ENCODE measurements at regions not wholly inside any gene's neighbourhood (a gene's known extent, or its start where the extent isn't known, plus 50 kb on each side); places are given as distances from the start of the nearest gene placed in this dataset.

DNA sequence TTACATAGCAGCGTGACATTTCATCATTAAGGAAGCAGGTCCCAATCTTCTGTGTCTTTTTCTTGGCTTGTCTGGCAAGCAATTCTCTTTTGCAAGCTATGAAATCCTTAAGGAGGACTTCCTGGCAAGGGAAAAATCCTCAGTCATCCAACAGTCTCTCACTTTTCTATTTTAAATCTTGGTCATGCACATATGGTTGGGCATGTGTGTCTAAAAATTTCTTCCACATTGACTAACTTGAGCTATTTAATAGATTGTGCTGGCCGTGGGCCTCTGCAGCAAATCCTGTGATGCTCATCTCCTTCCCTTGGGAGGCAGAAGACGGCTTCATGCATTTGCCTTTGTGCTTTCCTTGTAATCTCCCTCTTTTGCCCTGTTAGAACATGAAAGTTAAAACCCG is 634.3 kb upstream of the FANCL start:
- DNase-seq: no peak

DNA sequence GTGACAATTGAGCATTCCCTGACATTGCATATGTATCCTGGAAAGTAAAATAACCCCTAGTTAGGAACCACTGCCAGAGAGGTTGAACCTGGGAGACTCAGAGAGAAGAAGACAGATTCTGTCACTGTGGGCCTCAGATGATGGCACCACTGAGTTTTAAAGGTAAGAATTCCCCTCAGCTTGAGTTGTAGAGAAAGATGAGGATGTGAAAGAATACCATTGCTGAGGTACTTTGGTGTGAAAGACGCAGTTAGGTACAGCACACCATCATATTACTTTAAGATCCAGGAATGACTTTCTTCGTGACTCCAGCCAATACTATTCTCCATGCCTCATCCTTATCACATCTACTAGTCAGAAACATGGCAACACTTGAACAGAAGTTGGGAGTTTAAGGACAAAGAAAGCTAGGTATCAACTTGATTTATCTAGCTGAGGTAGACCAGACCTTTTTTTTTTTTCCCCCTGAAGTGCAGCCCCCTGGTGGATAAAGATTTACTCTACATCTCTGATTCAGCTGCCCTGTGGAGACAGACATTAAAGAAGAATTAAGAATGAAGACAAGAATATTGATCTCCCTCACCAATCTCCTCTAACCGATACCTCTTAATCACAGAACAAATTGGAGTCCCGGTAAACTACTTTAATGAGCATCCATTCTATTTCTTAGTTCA is 630.5 kb upstream of the FANCL start:
- DNase-seq: peak in 1 of 2 experiments; percentile 17

DNA sequence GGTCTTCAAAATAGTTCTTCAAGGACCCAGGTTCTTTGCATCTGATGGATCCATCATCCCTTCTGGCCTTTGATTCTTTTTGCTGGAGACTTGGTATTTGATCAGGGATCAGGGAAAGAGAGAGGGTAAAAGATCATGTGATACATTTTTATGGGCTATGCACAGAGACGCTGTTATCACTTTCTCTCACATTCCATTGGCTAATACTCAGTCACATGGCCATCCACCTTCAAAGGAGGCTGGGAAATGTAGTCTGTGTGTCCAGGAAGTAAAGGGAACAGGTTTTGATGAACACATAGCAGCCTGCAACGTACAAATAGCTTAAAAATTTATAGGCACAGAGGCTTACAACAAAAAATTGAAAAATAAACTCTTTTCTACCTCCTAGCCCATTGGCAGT is 629.6 kb upstream of the FANCL start:
- DNase-seq: no peak

DNA sequence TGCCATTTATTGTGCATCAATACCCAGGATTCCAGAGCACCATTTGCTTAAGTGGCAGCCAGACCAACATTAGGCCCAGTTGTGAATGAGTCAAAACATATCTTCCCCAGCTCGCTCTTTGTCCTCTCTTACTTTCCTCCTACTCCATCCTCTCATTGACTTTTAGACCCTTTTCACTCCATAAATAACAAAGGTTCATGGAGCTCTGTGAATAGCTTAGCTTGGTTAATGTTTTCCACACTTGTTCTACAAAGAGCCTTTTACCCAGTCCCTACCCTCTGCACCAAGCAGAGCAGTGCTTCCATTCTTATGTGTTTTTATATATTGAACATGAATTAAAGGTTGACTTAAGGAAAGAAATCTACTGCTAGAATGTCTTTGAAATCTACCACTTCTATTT is 625.8 kb upstream of the FANCL start:
- no peak for DNase-seq

DNA sequence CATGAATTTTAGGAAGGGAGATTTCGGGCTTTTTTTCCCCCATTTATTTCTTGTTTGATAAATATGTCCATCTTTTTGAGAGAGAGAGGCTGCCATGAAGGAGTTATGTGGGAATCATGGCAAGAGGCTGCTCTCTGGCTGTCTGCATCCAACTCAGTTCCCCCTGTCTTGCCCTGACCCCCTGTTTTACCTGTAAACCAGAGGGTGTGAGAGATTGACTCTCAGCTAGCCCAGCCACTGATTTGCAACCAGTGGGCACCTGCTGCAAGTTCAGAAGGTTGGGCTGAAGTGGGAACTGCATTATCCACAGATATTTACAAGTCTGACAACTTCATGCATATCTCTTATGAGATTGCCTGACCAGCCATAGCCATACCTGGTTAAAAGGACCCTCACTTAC is 625.4 kb upstream of the FANCL start:
- DNase-seq: no peak

DNA sequence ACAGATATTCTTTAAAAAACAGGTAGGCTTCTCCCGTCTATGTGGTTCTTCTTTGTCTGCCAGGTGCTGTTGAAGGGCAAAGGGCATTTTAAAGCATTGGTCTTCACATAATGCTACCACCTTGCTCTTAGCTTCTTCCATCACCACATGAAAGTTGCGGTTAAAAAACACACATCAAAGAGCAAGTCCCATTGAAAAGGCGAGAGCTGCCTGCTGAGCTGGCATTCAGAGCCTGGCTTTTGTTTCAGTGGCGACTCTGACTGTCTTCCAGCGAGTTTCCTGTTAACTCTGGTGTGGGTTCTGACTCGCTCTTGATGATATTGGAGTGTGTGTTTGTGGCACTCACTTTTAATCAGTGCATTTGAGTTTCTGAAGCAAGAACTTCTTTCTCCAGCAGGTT is 624.9 kb upstream of the FANCL start:
- no peak for DNase-seq

DNA sequence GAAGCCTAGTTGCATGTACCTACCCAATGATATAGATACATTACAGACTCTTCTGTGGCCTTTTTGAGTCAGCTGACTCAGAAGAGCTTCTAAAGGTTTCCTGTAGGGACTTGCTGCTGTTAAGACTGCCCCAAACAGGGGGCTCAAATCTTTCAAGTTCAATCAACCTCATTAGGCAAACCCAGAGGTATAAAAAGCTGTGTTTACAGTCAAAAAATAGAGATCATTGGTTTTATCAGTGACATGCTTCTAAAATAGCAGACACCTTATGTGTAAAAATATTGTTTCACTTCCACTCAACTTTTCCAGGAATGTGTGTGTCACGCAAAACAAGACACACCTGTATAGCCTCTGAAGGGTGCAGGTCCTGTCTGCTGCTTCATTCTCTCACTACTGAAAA is 624.3 kb upstream of the FANCL start:
- no peak for DNase-seq

DNA sequence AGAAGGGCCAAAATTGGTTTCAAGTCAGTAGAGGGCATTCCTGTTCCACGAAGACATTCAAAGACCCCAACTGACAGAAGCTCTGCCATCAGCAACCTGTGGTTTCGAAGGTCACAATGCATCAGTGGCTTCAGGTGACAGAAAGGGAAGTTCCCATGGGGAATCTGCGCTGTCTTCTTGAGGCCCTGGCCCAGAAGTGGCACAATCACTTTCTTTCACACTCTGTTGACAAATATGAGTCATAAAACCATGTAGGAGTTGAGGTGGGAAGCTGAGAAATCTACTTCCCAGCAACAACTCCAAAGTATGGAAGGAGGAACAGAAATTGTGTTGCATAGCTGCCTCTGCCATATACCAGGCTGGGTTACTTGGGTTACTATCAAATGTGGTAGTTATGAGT is 621.1 kb upstream of the FANCL start:
- no peak for DNase-seq

DNA sequence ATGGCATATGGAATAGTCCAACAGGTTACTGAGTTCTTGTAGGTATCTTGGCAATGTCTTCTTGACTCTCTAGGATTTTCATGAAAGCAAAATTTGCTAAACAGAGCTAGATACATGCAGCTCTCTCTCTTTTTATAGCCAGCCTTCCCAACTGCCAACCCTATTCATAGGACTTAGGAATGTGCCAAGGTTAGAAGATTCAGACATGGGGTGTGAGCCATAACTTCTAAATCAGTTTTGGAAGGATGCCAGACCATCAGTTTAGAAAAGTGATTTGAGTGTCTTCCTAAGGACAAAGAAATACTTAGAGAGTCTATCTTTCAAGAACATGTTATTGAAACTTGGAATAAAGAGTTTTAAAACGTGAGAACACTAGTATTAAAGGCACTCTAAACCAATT is 619.5 kb upstream of the FANCL start:
- no peak for DNase-seq

DNA sequence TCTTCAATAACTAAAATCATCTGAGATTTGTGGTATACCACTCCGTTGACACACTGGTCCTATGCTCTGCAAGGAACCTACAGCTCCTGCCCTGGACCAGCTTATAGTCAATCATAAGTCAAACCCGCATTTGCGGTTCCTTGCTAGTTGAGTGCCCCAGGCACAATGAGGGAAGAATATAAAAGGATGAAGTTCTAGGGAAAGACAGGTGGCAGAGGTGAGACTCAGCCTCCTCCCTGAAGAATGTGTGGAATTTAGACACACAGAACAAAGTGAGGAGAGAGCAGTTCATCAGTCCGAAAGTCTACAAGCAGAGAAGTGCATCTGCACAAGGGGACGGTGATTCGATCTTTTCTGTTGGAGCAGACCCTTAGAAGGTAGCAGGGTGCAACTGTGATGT is 615.0 kb upstream of the FANCL start:
- DNase-seq: no peak

DNA sequence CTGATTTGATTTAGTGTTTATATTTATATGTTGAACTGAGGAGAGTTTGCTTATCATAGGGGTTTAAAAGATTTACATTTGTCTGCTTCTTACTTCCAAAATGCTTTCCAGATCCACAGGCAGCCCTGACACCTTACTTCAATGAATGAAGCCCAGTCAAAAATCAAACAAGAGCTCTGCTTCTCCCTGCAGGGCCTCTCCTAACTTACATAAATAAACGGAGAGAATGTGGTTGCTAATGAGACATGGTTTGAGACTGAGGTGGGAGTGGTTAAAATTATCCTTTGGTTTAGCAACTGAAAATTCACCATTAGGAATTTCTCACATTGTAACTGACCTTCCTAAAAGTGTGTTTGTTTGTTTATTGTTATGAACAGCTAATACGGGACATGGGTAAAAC is 612.3 kb upstream of the FANCL start:
- no peak for DNase-seq

DNA sequence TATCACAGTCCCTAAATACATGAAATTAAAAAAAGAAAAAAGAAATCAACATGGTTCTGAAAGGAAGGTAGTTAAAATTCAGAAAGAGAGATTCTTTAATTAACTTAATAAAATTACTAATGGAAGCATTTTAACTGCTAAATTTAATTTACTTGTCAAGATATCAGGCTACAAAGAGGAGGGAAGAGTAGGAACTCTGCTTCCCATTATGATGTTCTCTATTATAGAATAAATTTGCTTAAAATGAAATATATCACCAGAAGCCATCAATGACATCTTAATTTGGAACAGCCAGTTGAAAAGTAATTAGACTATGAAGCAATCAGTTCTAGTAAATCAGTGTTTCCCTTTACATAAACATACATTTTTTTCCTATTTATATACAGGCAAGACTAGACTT is 611.8 kb upstream of the FANCL start:
- DNase-seq: no peak

DNA sequence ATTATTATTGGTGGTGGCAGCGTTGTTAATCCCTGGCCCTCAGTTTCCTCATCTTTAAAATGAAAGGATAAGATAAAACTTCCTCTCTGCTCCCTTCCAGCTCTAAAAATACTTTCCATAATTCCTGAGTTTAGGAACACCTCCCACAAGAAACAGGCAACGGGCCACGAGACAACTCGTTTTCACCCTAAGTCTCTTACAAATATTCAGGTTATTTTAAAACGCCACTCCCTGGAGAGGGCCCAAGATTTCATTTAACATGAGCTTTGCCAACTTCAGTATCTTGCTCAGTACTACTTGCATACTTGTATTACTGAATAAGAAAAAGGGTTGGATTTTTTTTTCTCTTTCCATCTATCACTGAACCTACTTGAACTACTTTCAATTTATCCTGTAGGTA is 611.1 kb upstream of the FANCL start:
- DNase-seq: no peak

DNA sequence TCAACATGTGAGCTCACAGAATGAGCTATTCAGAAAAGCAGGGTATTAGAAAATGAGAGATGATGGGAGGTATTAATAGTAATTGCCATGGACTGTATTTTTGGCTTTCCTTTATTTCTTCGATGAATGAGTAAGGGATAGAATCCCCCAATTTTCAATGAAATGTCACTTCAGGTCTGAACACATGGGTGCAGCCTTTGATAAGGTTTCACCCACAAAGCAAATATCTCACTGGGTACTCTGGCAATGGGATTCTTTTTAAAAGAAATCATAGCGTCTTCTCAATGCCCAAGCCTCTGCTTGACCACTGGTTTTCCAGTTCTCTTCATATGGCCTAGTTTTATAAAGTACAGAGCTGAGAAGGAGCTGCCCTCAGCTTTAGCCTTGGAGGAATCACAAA is 610.5 kb upstream of the FANCL start:
- no peak for DNase-seq

DNA sequence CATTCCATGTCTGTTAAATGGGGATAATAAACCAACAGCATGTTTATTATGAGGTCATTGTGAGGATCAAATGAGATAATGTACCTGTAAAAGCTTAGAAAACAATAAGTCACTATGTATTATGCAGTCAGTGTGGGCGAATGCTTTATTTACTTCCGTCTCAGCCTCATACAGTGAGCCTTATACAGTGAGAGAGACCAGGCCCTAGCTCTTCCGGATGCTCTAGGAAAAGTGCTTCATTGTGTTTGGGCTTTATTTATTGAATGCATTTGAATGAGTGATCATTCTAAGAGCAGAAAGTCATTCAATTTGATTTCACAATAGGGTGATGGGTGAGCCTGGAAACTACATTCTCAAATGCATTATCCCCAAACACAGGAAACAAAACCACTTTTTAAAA is 603.9 kb upstream of the FANCL start:
- no peak for DNase-seq

DNA sequence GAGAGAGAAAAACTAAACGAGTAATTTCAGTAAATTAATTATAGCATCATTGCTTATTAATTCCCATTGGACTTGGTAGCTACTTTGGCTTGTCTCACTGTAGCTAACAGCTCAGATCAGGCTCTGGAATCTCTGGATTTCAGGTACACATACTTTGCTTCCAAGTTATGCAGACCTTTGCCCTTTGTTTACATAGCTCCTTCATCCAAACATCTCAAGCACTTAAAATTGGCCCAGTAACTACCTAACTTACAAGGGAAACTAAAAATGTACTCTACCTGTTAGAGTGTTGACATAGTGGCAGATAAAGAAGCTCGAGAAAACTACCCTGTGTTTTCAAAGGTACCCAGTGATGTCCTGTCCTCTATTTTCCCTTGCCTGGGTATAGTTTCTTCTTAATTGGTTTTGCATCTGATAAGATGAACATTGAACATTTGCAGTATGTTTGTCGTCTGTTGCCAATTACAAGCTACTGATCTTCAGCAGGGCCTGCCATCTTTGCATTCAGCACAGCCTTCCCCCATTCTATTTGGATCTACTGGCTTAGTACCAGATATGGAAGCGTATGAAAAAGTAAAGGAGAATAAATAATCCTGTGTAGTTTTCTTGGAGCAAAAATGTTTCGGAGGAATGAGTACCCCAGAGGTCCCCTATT is 601.5 kb upstream of the FANCL start:
- DNase-seq: no peak

DNA sequence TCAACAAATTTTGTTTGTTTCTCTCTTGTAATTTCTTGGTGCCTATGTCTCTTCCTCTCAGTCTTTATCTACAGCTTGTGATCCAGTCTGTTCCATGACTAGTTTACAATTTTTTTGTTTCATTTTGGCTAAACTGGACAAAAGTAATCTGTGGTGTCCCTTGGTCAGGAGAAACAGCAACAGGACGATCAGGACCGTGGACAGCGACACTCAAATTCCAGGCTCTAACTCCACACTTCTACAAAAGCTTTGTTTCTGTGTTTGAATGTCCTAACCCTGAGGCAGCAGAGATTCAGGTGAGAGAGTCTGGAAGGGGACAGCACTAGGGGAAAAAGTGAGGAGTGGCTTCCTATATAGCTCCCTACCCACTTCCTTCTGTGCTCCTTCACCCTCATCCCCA is 593.3 kb upstream of the FANCL start:
- peak; percentile 54 to 55 for DNase-seq

DNA sequence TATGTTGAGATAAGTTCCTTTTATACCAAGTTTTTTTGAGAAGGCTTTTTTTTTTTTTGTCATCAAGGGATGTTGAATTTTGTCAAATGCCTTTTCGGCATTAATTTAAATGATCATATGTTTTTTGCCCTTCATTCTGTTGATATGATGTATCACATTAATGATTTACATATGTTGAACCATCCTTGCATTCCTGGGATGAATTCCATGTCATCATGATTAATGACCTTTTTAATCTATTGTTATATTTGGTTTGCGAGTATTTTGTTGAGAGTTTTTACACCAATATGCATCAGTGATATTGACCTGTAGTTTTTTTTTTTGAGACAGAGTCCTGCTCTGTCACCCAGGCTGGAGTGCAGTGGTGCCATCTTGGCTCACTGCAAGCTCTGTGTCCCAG is 585.7 kb upstream of the FANCL start:
- no peak for DNase-seq

DNA sequence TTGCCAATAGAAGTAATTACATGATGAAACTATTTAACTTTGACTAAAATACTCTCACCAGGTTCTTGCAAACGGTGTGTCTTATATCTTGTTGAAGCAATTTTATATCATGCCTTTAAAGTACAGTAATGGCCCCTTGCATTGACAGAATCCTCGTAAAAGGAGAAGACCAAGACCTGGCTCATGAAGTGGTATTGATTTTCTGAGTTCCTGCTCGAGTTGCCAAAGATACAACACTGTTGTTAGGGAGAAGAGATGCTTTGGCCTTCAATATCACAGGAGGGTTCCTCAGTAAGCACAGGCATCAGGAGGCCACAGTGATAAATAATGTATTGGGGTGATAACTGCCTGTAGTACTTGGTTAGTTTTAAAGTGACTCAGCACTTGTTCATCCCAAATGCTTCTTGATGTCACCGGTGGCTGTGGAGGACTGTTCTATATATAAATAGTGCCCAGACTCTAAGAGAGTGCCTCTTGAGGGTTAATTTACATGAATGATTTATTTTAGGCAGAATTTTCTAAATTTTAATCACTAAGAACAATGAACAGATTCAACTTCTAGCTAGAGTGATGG is 571.7 kb upstream of the FANCL start:
- DNase-seq: no peak

DNA sequence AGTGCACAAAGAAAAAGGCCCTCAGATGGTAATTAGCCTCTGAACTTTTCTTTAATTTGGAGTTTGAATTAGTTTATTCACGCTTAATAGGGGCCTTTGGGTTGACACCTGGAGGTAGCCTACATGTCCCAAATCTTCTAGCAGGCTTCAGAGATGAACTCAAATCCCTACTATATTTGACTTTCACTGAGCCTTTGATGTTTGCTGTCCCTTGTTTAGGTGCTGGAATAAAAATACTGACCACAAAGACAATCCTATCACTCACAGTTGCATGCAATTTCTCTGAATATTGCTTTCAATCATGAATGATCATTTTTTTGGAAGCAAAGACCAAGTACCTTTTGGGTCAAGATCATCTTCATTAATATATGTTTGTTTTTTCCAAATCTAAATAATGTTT is 564.0 kb upstream of the FANCL start:
- no peak for DNase-seq

DNA sequence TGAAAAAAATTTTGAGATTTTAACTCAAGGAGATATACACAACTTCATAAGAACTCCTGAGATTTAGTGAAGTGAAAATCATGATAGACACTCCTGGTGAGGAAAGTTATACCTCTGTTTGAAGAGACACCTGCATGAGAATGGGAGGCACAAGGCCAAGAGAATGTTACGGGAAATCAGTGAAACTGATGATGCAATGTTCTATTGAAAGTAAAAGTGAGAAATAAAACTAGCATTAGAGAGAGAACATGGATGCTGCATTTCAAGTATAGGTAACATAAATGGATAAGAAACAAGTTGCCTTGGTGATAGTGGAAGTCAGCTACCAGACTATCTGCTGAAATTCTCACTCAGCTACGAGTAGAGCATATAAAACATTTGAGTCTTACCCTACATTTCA is 562.1 kb upstream of the FANCL start:
- no peak for DNase-seq

DNA sequence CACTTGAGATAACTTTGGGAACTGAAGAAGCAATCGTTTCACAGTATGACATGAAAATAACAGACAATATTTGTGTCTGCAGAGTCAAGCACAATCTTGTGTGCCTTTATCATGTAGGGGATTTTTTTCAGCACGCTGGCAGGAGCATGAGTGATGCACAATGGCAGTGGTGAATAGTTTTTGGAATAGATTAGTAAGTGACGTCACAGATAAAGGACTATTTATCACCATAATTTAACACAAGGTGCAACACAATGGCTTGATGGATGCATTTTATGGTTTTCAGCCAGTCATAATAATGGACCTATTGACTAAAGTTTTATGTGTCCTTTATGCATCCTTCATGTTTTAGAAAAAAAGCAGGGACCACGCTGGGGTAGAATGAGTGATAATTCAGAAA is 559.8 kb upstream of the FANCL start:
- no peak for DNase-seq

DNA sequence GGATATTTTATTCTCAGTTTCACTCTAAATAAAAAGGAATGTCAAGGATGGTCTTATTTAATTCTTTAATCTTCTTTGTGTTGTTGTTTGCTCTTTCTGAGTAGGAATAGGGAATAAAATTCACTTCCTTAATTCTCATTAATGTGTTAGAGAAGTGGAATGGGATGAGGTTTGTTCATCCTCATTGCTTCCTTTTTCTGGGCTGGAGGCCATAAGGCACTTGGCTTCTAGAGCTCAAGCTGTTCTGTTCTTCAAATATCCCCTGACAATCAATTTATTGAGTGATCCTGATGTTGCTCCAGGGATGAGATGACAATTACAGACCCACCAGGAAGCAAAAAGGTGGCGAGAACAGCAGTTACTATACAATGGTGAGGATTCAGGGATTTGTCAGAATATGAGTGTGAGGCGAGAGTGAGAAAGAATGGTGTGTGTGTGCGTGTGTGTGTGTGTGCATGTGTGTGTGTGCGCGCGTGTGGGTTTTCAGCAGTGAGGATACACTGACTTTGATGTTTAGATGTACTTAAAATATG is 557.6 kb upstream of the FANCL start:
- no peak for DNase-seq

DNA sequence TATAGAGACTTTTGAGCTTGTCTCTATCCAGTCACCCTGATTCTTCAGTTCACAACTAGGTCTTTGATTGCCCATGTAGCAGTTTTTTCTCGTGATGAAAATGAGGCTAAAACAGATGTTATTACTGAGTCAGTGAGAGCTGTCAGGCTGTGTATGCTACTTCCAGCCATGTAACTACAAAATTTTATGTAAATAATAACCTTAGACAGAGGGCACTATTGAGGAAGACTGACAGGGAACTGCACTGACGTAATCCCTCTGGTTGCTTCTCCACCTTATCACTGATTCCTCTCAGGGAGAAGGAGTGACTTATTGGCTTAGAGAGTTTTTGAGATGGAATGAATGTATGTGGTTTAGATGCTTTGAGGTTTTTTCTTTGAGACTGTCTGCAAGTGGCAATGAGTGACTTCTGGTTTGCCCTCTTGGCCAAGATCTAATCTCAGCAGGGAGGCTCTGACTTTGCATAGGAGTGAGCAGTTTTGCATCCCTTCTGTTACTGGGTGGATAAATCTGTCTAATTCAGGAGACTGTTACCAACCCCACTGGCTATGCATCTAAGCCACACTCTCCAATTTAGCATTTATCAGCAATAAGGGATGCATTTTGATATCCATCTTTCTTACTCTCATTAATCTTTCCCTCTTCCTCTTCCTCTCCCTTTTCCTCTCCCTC is 555.2 kb upstream of the FANCL start:
- DNase-seq: no peak

All from Kasumi-1 (cell line).